Glutamatergic neuron (in vitro differentiated cells): ENCODE measurements at regions not wholly inside any gene's neighbourhood (a gene's known extent, or its start where the extent isn't known, plus 50 kb on each side); places are given as distances from the start of the nearest gene placed in this dataset.

Experiments
- DNase-seq: peaks from one replicate; pipeline ENCODE4 v3.0.0; 2022
- H3K27ac Mint-ChIP-seq: one replicate; pipeline ENCODE4 v1.8.0; 2020; ENCODE audit warnings: mild to moderate bottlenecking, mixed read lengths, inconsistent platforms; ENCODE audit not compliant: unreplicated experiment
- H3K27me3 Mint-ChIP-seq: one replicate; pipeline ENCODE4 v1.8.0; 2020; ENCODE audit warnings: mild to moderate bottlenecking, moderate library complexity, mixed read lengths, inconsistent platforms; ENCODE audit not compliant: unreplicated experiment
- H3K36me3 Mint-ChIP-seq: one replicate; pipeline ENCODE4 v1.8.0; 2020; ENCODE audit warnings: mild to moderate bottlenecking, mixed read lengths, inconsistent platforms; ENCODE audit not compliant: unreplicated experiment
- H3K4me1 Mint-ChIP-seq: one replicate; pipeline ENCODE4 v1.8.0; 2020; ENCODE audit warnings: mild to moderate bottlenecking, low read depth, mixed read lengths, inconsistent platforms; ENCODE audit not compliant: unreplicated experiment
- H3K4me3 Mint-ChIP-seq: one replicate; pipeline ENCODE4 v1.8.0; 2020; ENCODE audit warnings: mild to moderate bottlenecking, mixed read lengths, inconsistent platforms; ENCODE audit not compliant: unreplicated experiment
- H3K9me3 Mint-ChIP-seq: one replicate; pipeline ENCODE4 v1.8.0; 2020; ENCODE audit warnings: mild to moderate bottlenecking, moderate library complexity, mixed read lengths, inconsistent platforms; ENCODE audit not compliant: unreplicated experiment
- CTCF ChIP-seq: fragments of 200-600 bp; sonication (generic); IDR thresholded peaks from one replicate; pipeline ENCODE4 v1.5.0; 2021; ENCODE audit not compliant: partially characterized antibody, unreplicated experiment

- H3K4me3 Mint-ChIP-seq: no peak overlapping the region
- no peak for TF ChIP-seq CTCF
- peaks cover 8% of the 10 kb centered on the region for H3K9me3 Mint-ChIP-seq
- H3K27me3 Mint-ChIP-seq: no peaks in the 10 kb centered on the region
- H3K27ac Mint-ChIP-seq: no peak overlapping the region
- no peaks in the 10 kb centered on the region for H3K4me1 Mint-ChIP-seq
- no peak for DNase-seq
- H3K36me3 Mint-ChIP-seq: peaks cover 6% of the 10 kb centered on the region
Observed at GRCh38 chr7:47639495-47640110, 57.7 kb upstream of the TNS3 start.

- no peak overlapping the region for H3K4me3 Mint-ChIP-seq
- H3K9me3 Mint-ChIP-seq: peaks cover 6% of the 10 kb centered on the region
- H3K27me3 Mint-ChIP-seq: no peaks in the 10 kb centered on the region
- no peak for DNase-seq
- no peak for TF ChIP-seq CTCF
- H3K4me1 Mint-ChIP-seq: no peaks in the 10 kb centered on the region
- no peak overlapping the region for H3K27ac Mint-ChIP-seq
- H3K36me3 Mint-ChIP-seq: peaks cover 5% of the 10 kb centered on the region
Observed at GRCh38 chr7:47638679-47639315, 56.9 kb upstream of the TNS3 start.

GRCh38 chr7:47636433-47637175 is 54.7 kb upstream of the TNS3 start:
- Mint-ChIP-seq H3K36me3 (peaks cover 4% of the 10 kb centered on the region), H3K27ac (no peak overlapping the region), H3K4me1 (no peaks in the 10 kb centered on the region), H3K27me3 (peaks cover 3% of the 10 kb centered on the region), H3K9me3 (peaks cover 3% of the 10 kb centered on the region), H3K4me3 (no peak overlapping the region)
- no peak for TF ChIP-seq CTCF
- no peak for DNase-seq

GRCh38 chr7:47636081-47636432 is 54.1 kb upstream of the TNS3 start:
- no peak overlapping the region for H3K27ac Mint-ChIP-seq
- no peaks in the 10 kb centered on the region for H3K4me1 Mint-ChIP-seq
- no peak for TF ChIP-seq CTCF
- H3K9me3 Mint-ChIP-seq: peaks cover 3% of the 10 kb centered on the region
- peaks cover 4% of the 10 kb centered on the region for H3K36me3 Mint-ChIP-seq
- no peak overlapping the region for H3K4me3 Mint-ChIP-seq
- DNase-seq: no peak
- H3K27me3 Mint-ChIP-seq: peaks cover 4% of the 10 kb centered on the region
